ENCODE measurements at regions not wholly inside any gene's neighbourhood (a gene's known extent, or its start where the extent isn't known, plus 50 kb on each side); places are given as distances from the start of the nearest gene placed in this dataset.

GRCh38 chr4:81538716-81539427, 67.2 kb upstream of the RASGEF1B start:
- TF ChIP-seq CTCF (IDR thresholded peaks at IDR 0.05): no peak

GRCh38 chr4:81531410-81531809, 59.7 kb upstream of the RASGEF1B start:
- TF ChIP-seq CTCF (IDR thresholded peaks at IDR 0.05): no peak

GRCh38 chr4:81528979-81529378, 57.3 kb upstream of the RASGEF1B start:
- TF ChIP-seq CTCF (IDR thresholded peaks at IDR 0.05): no peak

- TF ChIP-seq CTCF (IDR thresholded peaks at IDR 0.05): no peak
Observed at GRCh38 chr4:81528200-81528599, 56.5 kb upstream of the RASGEF1B start.

GRCh38 chr4:81527709-81528108, 56.0 kb upstream of the RASGEF1B start:
- no peak for TF ChIP-seq CTCF (IDR thresholded peaks at IDR 0.05)

- no peak for TF ChIP-seq CTCF (IDR thresholded peaks at IDR 0.05)
Observed at GRCh38 chr4:81527115-81527514, 55.4 kb upstream of the RASGEF1B start.

GRCh38 chr4:81526706-81527105, 55.0 kb upstream of the RASGEF1B start:
- TF ChIP-seq CTCF (IDR thresholded peaks at IDR 0.05): no peak
